SK-N-MC (cell line): ENCODE measurements at regions not wholly inside any gene's neighbourhood (a gene's known extent, or its start where the extent isn't known, plus 50 kb on each side); places are given as distances from the start of the nearest gene placed in this dataset.

ENCODE experiments used
- EZH2 ChIP-seq: fragments of 200-600 bp; sonication (generic); IDR thresholded peaks from one replicate; pipeline ENCODE4 v1.6.1; 2017; ENCODE audit warnings: antibody characterized with exemption
- FOXP2 ChIP-seq: optimal IDR thresholded peaks from 2 replicates; pipeline ENCODE3; 2011; ENCODE audit warnings: mild to moderate bottlenecking, moderate library complexity; ENCODE audit not compliant: insufficient read depth; ENCODE audit errors: extremely low read length, control extremely low read depth

DNA sequence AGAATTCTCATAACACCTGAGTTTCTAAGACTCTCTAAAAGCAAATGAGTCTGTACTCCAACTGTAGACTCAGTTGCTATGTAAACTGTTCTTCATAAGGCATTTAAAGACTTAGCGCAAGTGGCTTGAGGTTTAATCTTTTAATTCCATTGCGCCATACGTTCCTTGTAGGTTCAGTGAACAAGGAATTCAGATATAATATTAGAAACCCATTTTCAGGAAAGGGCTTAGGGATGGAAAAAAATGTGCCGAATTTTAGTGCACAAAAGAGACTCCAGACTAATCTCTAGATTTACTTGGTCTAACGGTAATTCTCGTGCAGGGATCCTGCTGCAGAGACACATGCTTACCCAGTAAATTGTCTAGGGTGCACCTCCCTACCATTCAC, 268.9 kb upstream of the TANK start:
- TF ChIP-seq EZH2 = no peak
- no peak for TF ChIP-seq FOXP2
